ENCODE measurements at regions not wholly inside any gene's neighbourhood (a gene's known extent, or its start where the extent isn't known, plus 50 kb on each side); places are given as distances from the start of the nearest gene placed in this dataset.

- TF ChIP-seq FOXP2 (optimal IDR thresholded peaks at IDR 0.05; ENCODE audit: borderline replicate concordance, extremely low read depth, extremely low read length, insufficient read depth) (no peak), POLR2AphosphoS5 (IDR thresholded peaks at IDR 0.05; ENCODE audit: low read depth, low read length) (no peak), REST (IDR thresholded peaks at IDR 0.05; ENCODE audit: insufficient read depth in 1 of 2, low read depth in 2 of 2, low read length in 2 of 2) (no peak), SIN3A (IDR thresholded peaks at IDR 0.05; ENCODE audit: borderline replicate concordance, insufficient read depth, low read length) (no peak), TAF1 (IDR thresholded peaks at IDR 0.05; ENCODE audit: borderline replicate concordance, insufficient read depth, low read length) (no peak)
Observed at GRCh38 chr3:158026236-158026635, 80.0 kb downstream of the SHOX2 start.

GRCh38 chr3:158018462-158018861 lies 87.8 kb downstream of the SHOX2 start:
- TF ChIP-seq TAF1 (IDR thresholded peaks at IDR 0.05; ENCODE audit: borderline replicate concordance, insufficient read depth, low read length): no peak
- no peak for TF ChIP-seq POLR2AphosphoS5 (IDR thresholded peaks at IDR 0.05; ENCODE audit: low read depth, low read length)
- no peak for TF ChIP-seq REST (IDR thresholded peaks at IDR 0.05; ENCODE audit: insufficient read depth in 1 of 2, low read depth in 2 of 2, low read length in 2 of 2)
- TF ChIP-seq SIN3A (IDR thresholded peaks at IDR 0.05; ENCODE audit: borderline replicate concordance, insufficient read depth, low read length): no peak
- TF ChIP-seq FOXP2 (optimal IDR thresholded peaks at IDR 0.05; ENCODE audit: borderline replicate concordance, extremely low read depth, extremely low read length, insufficient read depth): no peak

DNA sequence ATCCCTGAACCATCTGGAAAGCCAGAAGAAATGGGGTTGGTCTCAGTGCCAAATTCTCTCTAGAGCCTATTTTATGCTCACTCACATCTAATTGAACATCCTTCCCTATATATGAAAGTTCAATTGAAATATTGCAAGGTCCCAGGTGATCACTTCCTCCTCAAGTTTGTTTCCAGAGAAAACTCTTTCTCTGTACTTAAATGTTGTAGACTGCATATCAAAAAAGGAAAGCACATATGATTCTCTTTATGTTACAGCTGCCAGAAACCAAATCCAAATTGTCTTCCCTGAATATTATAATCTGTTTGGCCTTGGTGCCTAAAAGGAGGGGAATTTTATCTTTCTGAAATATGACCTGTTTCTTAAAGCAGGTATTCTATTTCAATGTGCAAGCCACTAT lies 93.3 kb downstream of the SHOX2 start:
- TF ChIP-seq REST (IDR thresholded peaks at IDR 0.05; ENCODE audit: insufficient read depth in 1 of 2, low read depth in 2 of 2, low read length in 2 of 2) (no peak), POLR2AphosphoS5 (IDR thresholded peaks at IDR 0.05; ENCODE audit: low read depth, low read length) (no peak), TAF1 (IDR thresholded peaks at IDR 0.05; ENCODE audit: borderline replicate concordance, insufficient read depth, low read length) (no peak)

- no peak for TF ChIP-seq TAF1 (IDR thresholded peaks at IDR 0.05; ENCODE audit: borderline replicate concordance, insufficient read depth, low read length)
- TF ChIP-seq POLR2AphosphoS5 (IDR thresholded peaks at IDR 0.05; ENCODE audit: low read depth, low read length): no peak
- TF ChIP-seq REST (IDR thresholded peaks at IDR 0.05; ENCODE audit: insufficient read depth in 1 of 2, low read depth in 2 of 2, low read length in 2 of 2): no peak
- no peak for TF ChIP-seq SIN3A (IDR thresholded peaks at IDR 0.05; ENCODE audit: borderline replicate concordance, insufficient read depth, low read length)
- no peak for TF ChIP-seq FOXP2 (optimal IDR thresholded peaks at IDR 0.05; ENCODE audit: borderline replicate concordance, extremely low read depth, extremely low read length, insufficient read depth)
Observed at GRCh38 chr3:158005391-158006100, 100.7 kb downstream of the SHOX2 start.

DNA sequence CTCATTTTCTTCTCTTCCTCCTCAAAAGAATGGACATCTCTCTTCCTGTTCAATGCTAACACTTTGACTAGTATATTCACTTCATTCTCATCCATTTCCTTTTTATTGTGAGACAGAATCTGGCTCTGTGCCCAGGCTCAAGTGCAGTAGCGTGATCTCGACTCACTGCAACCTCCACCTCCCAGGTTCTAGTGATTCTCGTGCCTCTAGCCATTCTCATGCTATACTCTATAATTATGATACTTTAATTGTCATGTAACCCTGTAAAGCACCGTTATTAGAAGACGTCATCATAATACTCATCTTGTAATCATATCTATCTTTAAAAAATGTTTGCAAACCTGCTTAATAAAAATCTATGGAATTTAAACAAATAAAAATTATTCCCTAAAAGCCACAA lies 107.0 kb downstream of the SHOX2 start:
- TF ChIP-seq SIN3A (IDR thresholded peaks at IDR 0.05; ENCODE audit: borderline replicate concordance, insufficient read depth, low read length): no peak
